Stomach smooth muscle (tissue), 2 donors: ENCODE measurements at regions not wholly inside any gene's neighbourhood (a gene's known extent, or its start where the extent isn't known, plus 50 kb on each side); places are given as distances from the start of the nearest gene placed in this dataset.

Experiments used
- H3K27ac ChIP-seq: one replicate; pipeline ENCODE4 v1.7.0; 2013; ENCODE audit warnings: mild to moderate bottlenecking, low read length, inconsistent platforms
- H3K27me3 ChIP-seq, 2 donors: one replicate each; pipeline ENCODE4 v1.7.0; 2013; ENCODE audit warnings: low read length in 2 of 2; ENCODE audit not compliant: insufficient read depth in 2 of 2, control insufficient read depth in 1 of 2
- H3K36me3 ChIP-seq, 2 donors: one replicate each; pipeline ENCODE4 v1.7.0; 2013; ENCODE audit warnings: low read length in 2 of 2; ENCODE audit not compliant: control insufficient read depth in 2 of 2, insufficient read depth in 2 of 2
- H3K4me1 ChIP-seq: one replicate; pipeline ENCODE4 v1.7.0; 2013; ENCODE audit warnings: low read length; ENCODE audit not compliant: control insufficient read depth, insufficient read depth
- H3K4me3 ChIP-seq, 2 donors: one replicate each; pipeline ENCODE4 v1.7.0; 2013; ENCODE audit warnings: low read length in 2 of 2
- H3K9ac ChIP-seq, 2 donors: one replicate each; pipeline ENCODE4 v1.7.0; 2013; ENCODE audit warnings: low read length in 2 of 2, mild to moderate bottlenecking in 1 of 2
- H3K9me3 ChIP-seq, 2 donors: one replicate each; pipeline ENCODE4 v1.7.0; 2013; ENCODE audit warnings: low read length in 2 of 2; ENCODE audit not compliant: control insufficient read depth in 2 of 2
- donor health status: healthy.
- donor health status: Pancreatic carcinoma.

- H3K4me3 ChIP-seq, result no peak overlapping the region
- H3K9ac ChIP-seq, result no peak overlapping the region
- H3K27ac ChIP-seq, result no peak overlapping the region
- no peaks in the 10 kb centered on the region for H3K27me3 ChIP-seq
- no peaks in the 10 kb centered on the region for H3K36me3 ChIP-seq
- no peaks in the 10 kb centered on the region for H3K9me3 ChIP-seq
- no peaks in the 10 kb centered on the region for H3K4me1 ChIP-seq
Measured at GRCh38 chr1:88375977-88376376, 308.1 kb upstream of the PKN2 start.

GRCh38 chr1:88376421-88376820, 307.7 kb upstream of the PKN2 start:
- Histone ChIP-seq H3K9ac (no peak overlapping the region), H3K4me3 (no peak overlapping the region), H3K4me1 (no peaks in the 10 kb centered on the region), H3K27ac (no peak overlapping the region), H3K27me3 (no peaks in the 10 kb centered on the region), H3K36me3 (no peaks in the 10 kb centered on the region), H3K9me3 (no peaks in the 10 kb centered on the region)

- no peaks in the 10 kb centered on the region for H3K4me1 ChIP-seq
- H3K36me3 ChIP-seq, result no peaks in the 10 kb centered on the region
- no peaks in the 10 kb centered on the region for H3K27me3 ChIP-seq
- no peaks in the 10 kb centered on the region for H3K9me3 ChIP-seq
- H3K27ac ChIP-seq, result no peak overlapping the region
- no peak overlapping the region for H3K9ac ChIP-seq
- H3K4me3 ChIP-seq, result no peak overlapping the region
Measured at GRCh38 chr1:88378560-88378959, 305.5 kb upstream of the PKN2 start.

DNA sequence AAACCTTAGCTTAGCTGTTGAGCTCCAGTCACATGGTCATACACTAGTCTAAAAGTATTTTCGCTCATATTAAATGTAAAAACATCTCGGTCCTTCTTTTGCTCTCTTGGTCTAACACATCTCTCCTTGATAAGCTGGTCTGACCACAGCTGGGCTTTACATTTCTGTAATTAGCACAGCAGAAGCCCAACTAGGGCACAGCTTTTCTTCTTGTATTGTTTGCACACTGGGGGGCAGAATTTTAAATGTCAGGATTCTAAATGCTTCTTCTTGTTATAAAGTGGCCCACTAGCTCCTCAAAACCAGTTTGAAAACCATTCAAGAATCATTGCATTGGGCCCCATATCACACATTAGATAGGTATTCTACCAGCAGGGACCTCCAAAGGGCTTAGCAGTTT, 289.1 kb upstream of the PKN2 start:
- H3K9ac ChIP-seq, result no peak overlapping the region
- no peak overlapping the region for H3K4me3 ChIP-seq
- no peak overlapping the region for H3K27ac ChIP-seq
- no peaks in the 10 kb centered on the region for H3K9me3 ChIP-seq
- H3K4me1 ChIP-seq, result no peaks in the 10 kb centered on the region
- H3K36me3 ChIP-seq, result no peaks in the 10 kb centered on the region
- no peaks in the 10 kb centered on the region for H3K27me3 ChIP-seq

DNA sequence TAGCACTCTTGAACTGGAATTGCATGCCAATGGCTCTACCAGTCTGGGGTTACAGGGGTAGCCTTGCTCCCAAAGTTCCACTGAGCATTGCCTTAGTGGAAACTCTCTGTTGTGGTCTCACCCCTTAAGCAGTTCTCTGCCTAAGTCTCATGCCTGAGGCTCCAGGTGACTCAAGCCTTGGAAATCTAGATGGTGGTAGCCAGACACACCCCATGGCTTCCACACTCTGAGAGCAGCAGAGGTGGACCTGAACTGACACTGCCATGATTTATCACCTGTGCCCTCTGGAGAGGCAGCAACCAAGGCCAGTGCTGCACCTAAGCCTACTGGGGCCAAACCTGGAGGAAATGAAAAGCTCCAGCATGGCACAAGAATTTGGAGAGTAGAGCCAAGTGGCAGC, 285.7 kb upstream of the PKN2 start:
- Histone ChIP-seq H3K36me3 (no peaks in the 10 kb centered on the region), H3K27me3 (no peaks in the 10 kb centered on the region), H3K9me3 (no peaks in the 10 kb centered on the region), H3K9ac (no peak overlapping the region), H3K27ac (no peak overlapping the region), H3K4me1 (no peaks in the 10 kb centered on the region), H3K4me3 (no peak overlapping the region)

DNA sequence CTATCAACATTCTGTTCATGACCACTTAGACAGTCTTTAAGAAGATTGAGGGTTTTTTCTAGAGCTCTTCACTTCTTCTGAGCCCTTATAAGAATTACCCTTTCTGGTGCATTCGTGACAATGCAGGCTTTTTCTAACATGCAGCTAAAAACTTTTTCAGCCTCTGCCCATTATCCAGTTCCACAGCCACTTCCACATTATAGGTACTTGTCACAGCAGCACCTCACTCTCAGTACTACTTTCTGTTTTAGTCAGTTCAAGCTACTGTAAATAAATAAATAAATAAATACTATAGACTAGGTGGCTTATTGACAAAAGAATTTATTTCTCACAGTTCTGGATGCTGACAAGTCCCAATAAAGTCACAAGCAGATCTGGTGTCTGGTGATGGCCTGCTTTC, 284.4 kb upstream of the PKN2 start:
- Histone ChIP-seq H3K4me1 (no peaks in the 10 kb centered on the region), H3K27ac (no peak overlapping the region), H3K36me3 (no peaks in the 10 kb centered on the region), H3K9ac (no peak overlapping the region), H3K27me3 (no peaks in the 10 kb centered on the region), H3K9me3 (no peaks in the 10 kb centered on the region), H3K4me3 (no peak overlapping the region)

DNA sequence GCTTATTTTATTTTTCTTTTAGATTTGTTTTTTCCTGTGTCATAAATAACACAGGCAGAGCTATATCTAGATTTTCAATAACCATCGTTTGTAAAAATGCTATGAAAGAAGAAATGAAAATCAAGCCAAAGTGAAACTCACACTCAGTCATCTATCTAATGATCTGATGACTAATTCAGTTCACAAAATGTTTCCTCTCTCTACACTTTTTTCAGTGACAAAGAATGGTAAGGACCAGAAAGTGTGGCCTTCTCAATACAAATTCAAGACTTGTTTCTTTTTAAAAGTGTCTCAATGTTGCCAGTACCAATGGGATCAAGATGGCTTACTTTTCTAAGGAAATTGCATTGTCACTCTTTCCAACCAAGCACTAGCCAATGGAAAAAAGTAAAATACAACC, 282.8 kb upstream of the PKN2 start:
- Histone ChIP-seq H3K9ac (no peak overlapping the region), H3K27ac (no peak overlapping the region), H3K27me3 (no peaks in the 10 kb centered on the region), H3K36me3 (no peaks in the 10 kb centered on the region), H3K4me3 (no peak overlapping the region), H3K4me1 (no peaks in the 10 kb centered on the region), H3K9me3 (no peaks in the 10 kb centered on the region)

- Histone ChIP-seq H3K4me3 (no peak overlapping the region), H3K4me1 (no peaks in the 10 kb centered on the region), H3K36me3 (no peaks in the 10 kb centered on the region), H3K9me3 (no peaks in the 10 kb centered on the region), H3K27me3 (no peaks in the 10 kb centered on the region), H3K27ac (no peak overlapping the region), H3K9ac (no peak overlapping the region)
Measured at GRCh38 chr1:88404582-88404981, 279.5 kb upstream of the PKN2 start.

- Histone ChIP-seq H3K4me1 (no peaks in the 10 kb centered on the region), H3K4me3 (no peak overlapping the region), H3K27ac (no peak overlapping the region), H3K9ac (no peak overlapping the region), H3K27me3 (no peaks in the 10 kb centered on the region), H3K36me3 (no peaks in the 10 kb centered on the region), H3K9me3 (no peaks in the 10 kb centered on the region)
Measured at GRCh38 chr1:88407248-88407647, 276.8 kb upstream of the PKN2 start.

GRCh38 chr1:88421997-88422396, 262.1 kb upstream of the PKN2 start:
- Histone ChIP-seq H3K9ac (no peak overlapping the region), H3K27me3 (no peaks in the 10 kb centered on the region), H3K27ac (no peak overlapping the region), H3K9me3 (peaks cover 5 to 17% of the 10 kb centered on the region in 2 donors), H3K4me3 (no peak overlapping the region), H3K4me1 (no peaks in the 10 kb centered on the region), H3K36me3 (no peaks in the 10 kb centered on the region)

- H3K36me3 ChIP-seq, result no peaks in the 10 kb centered on the region
- no peak overlapping the region for H3K9ac ChIP-seq
- no peaks in the 10 kb centered on the region for H3K4me1 ChIP-seq
- H3K9me3 ChIP-seq, result peaks cover 0 to 10% of the 10 kb centered on the region in 2 donors
- H3K27me3 ChIP-seq, result no peaks in the 10 kb centered on the region
- H3K4me3 ChIP-seq, result no peak overlapping the region
- H3K27ac ChIP-seq, result no peak overlapping the region
Measured at GRCh38 chr1:88433556-88433955, 250.5 kb upstream of the PKN2 start.

DNA sequence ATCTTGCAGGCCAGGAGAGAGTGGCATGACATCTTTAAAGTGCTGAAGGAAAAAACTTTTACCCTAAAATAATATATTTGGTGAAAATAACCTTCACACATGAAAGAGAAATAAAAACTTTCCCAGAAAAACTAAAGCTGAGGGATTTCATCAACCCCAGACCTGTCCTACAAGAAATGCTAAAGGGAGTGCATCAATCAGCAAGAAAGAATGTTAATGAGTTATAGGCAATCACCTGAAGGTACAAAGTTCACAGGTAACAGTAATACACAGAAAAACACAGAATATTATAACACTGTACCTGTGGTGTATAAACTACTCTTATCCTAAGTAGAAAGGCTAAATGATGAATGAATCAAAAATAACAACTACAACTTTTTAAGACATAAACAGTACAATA, 249.2 kb upstream of the PKN2 start:
- H3K36me3 ChIP-seq, result no peaks in the 10 kb centered on the region
- peaks cover 0 to 10% of the 10 kb centered on the region in 2 donors for H3K9me3 ChIP-seq
- H3K4me3 ChIP-seq, result no peak overlapping the region
- H3K9ac ChIP-seq, result no peak overlapping the region
- no peaks in the 10 kb centered on the region for H3K4me1 ChIP-seq
- no peaks in the 10 kb centered on the region for H3K27me3 ChIP-seq
- no peak overlapping the region for H3K27ac ChIP-seq
